Neural cell (in vitro differentiated cells): ENCODE measurements at regions not wholly inside any gene's neighbourhood (a gene's known extent, or its start where the extent isn't known, plus 50 kb on each side); places are given as distances from the start of the nearest gene placed in this dataset.

Experiments used
- CTCF ChIP-seq: fragments of 450-650 bp; IDR thresholded peaks from 2 replicates; pipeline ENCODE4 v1.5.1; 2014; ENCODE audit warnings: antibody characterized with exemption, mild to moderate bottlenecking, moderate library complexity; ENCODE audit not compliant: poor library complexity, severe bottlenecking
- RAD21 ChIP-seq: fragments of 450-650 bp; conservative IDR thresholded peaks from 2 replicates; pipeline ENCODE4 v1.6.1; 2014; ENCODE audit warnings: antibody characterized with exemption, mild to moderate bottlenecking, moderate library complexity
- REST ChIP-seq: IDR thresholded peaks from 2 replicates; pipeline ENCODE4 v1.6.1; 2012; ENCODE audit warnings: borderline replicate concordance
- TAF1 ChIP-seq: IDR thresholded peaks from 2 replicates; pipeline ENCODE4 v1.6.1; 2012; ENCODE audit warnings: low read depth

GRCh38 chr18:34322365-34323289 lies 97.9 kb upstream of the NOL4 start:
- TF ChIP-seq CTCF = peak; percentile 85
- TF ChIP-seq REST = no peak
- no peak for TF ChIP-seq TAF1
- peak; percentile 91 for TF ChIP-seq RAD21
